PFSK-1 (cell line): ENCODE measurements at regions not wholly inside any gene's neighbourhood (a gene's known extent, or its start where the extent isn't known, plus 50 kb on each side); places are given as distances from the start of the nearest gene placed in this dataset.

Source experiments
- FOXP2 ChIP-seq: optimal IDR thresholded peaks from 2 replicates; pipeline ENCODE3; 2011; ENCODE audit warnings: borderline replicate concordance, control low read depth, inconsistent platforms; ENCODE audit not compliant: insufficient read depth; ENCODE audit errors: extremely low read length, extremely low read depth
- POLR2AphosphoS5 ChIP-seq: IDR thresholded peaks from 2 replicates; pipeline ENCODE4 v1.6.1; 2012; ENCODE audit warnings: low read depth, mild to moderate bottlenecking, control low read depth, low read length, moderate library complexity
- REST ChIP-seq, 2 experiments: IDR thresholded peaks; 2 replicates each; pipeline versions ENCODE4 v1.6.1 to v1.8.0; 2011 to 2012; ENCODE audit warnings: low read depth in 2 of 2, low read length in 2 of 2, control low read depth in 1 of 2, inconsistent platforms in 1 of 2, mild to moderate bottlenecking in 1 of 2, moderate library complexity in 1 of 2; ENCODE audit not compliant: insufficient read depth in 1 of 2
- SIN3A ChIP-seq: IDR thresholded peaks from 2 replicates; pipeline ENCODE4 v1.6.1; 2012; ENCODE audit warnings: mild to moderate bottlenecking, low read length, moderate library complexity, borderline replicate concordance; ENCODE audit not compliant: insufficient read depth
- TAF1 ChIP-seq: IDR thresholded peaks from 2 replicates; pipeline ENCODE4 v1.6.1; 2012; ENCODE audit warnings: low read length, control low read depth, borderline replicate concordance; ENCODE audit not compliant: insufficient read depth

DNA sequence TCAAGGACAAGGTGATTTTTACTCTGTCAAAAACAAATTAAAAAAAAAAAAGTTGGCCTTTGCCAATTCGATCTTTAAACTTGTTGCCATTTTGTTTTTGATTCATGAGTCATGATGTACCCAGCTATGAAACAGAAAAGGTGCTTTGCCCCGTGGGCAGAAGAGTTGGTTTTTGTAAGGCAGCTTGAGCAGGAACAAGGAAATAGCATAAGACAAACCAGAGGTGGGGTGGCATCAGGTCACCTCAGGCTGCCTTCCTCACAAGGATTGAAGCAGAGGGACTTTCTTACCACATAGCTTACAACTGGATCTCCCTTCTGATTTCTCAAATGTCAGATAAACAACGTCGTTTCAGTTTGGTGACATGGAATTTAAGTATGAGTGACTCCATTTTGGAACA lies 123.8 kb downstream of the ARL4C start:
- TF ChIP-seq SIN3A (no peak), POLR2AphosphoS5 (no peak), REST (IDR thresholded peaks at IDR 0.05; ENCODE audit: insufficient read depth in 1 of 2, low read depth in 2 of 2, low read length in 2 of 2) (no peak), TAF1 (no peak), FOXP2 (no peak)

- no peak for TF ChIP-seq FOXP2
- no peak for TF ChIP-seq SIN3A
- TF ChIP-seq TAF1: no peak
- no peak for TF ChIP-seq REST (IDR thresholded peaks at IDR 0.05; ENCODE audit: insufficient read depth in 1 of 2, low read depth in 2 of 2, low read length in 2 of 2)
- no peak for TF ChIP-seq POLR2AphosphoS5
Measured at GRCh38 chr2:234372506-234372905, 124.4 kb downstream of the ARL4C start.

GRCh38 chr2:234368861-234369261 lies 128.0 kb downstream of the ARL4C start:
- TF ChIP-seq POLR2AphosphoS5 (no peak), TAF1 (no peak), REST (IDR thresholded peaks at IDR 0.05; ENCODE audit: insufficient read depth in 1 of 2, low read depth in 2 of 2, low read length in 2 of 2) (no peak), FOXP2 (no peak), SIN3A (no peak)

DNA sequence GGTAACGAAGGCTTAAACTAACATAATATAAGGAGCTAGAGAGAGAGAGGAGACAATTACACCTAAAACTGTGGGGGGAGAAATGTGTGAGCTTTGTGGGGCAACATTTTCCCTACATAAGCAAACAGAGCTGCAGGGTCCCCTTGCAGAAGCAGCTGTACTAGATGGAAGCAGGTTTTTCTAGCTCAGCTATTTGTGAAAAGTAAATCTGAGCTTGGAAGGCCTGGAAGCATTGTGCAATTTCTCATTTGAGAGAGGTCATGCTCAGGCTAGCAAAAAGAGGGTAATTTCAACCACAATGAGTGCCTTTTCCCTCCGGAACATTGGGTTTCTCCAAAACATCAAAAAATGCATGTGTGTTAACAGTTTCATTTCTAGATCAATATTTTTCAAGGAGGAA lies 130.0 kb downstream of the ARL4C start:
- TF ChIP-seq FOXP2 (no peak), POLR2AphosphoS5 (no peak), TAF1 (no peak), SIN3A (no peak), REST (IDR thresholded peaks at IDR 0.05; ENCODE audit: insufficient read depth in 1 of 2, low read depth in 2 of 2, low read length in 2 of 2) (no peak)

GRCh38 chr2:234364661-234365060 lies 132.2 kb downstream of the ARL4C start:
- no peak for TF ChIP-seq SIN3A
- no peak for TF ChIP-seq FOXP2
- TF ChIP-seq REST (IDR thresholded peaks at IDR 0.05; ENCODE audit: insufficient read depth in 1 of 2, low read depth in 2 of 2, low read length in 2 of 2): no peak
- TF ChIP-seq POLR2AphosphoS5: no peak
- TF ChIP-seq TAF1: no peak
